HuH-7.5 (cell line): ENCODE measurements at regions not wholly inside any gene's neighbourhood (a gene's known extent, or its start where the extent isn't known, plus 50 kb on each side); places are given as distances from the start of the nearest gene placed in this dataset.

Experiments used
- DNase-seq: peaks from one replicate; pipeline ENCODE4 v3.0.0; 2011; ENCODE audit warnings: low spot score

DNA sequence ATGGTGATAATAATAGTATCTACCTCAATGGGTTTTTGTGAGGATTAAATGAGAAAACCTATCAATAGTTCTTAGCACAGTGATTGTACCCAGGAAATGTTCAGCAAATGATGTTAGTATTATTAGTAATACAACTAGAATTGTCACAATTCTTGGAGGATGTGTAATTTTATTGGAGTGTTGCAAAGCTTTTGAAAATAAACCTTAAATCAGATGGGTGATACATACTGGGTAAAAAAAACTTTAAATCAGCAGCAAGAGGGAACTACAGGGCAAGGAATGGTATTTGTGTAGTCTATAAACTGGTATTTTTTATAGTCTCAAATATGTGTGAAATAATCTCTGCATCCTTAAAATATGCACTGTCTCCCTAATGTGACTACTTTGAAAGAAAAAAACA lies 371.6 kb downstream of the PIK3R1 start:
- DNase-seq: no peak

DNA sequence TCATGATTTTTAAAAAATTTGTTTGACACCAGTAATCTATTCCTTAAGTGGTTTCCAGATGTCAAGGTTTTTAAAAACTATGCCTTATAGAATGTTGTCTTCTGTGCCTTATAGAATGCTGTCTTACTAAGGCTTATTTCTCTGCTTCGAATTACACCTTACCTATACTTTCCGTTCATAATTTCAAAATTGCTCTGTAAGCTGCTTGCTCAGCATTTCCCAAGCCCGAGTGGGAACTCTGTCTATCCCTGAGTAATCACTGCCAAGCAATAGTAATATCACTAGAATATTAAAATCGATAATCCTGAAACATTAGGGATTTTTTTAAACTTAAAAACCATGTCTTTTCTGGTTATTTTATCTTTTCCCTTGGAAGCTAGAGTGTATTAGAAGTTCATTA lies 376.3 kb downstream of the PIK3R1 start:
- no peak for DNase-seq

DNA sequence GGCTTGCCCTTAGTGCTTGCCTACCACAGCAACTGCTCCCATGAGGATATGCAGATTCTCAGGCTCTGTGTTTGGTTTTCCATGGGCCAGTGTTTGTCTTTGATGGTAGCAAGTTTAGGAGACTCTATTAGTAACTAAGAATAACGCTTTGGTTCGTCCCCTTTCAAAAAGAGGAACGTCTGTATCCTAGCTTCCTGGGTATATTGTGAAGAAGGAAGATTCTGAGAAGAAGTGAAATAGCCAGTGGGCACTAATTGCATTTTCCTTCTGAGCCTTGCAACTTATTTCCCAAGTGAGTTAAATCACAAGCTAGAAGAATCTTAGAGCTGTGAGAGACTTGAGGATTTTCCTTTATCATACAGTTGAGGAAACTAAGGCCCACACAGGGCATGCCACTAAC lies 376.8 kb downstream of the PIK3R1 start:
- no peak for DNase-seq

DNA sequence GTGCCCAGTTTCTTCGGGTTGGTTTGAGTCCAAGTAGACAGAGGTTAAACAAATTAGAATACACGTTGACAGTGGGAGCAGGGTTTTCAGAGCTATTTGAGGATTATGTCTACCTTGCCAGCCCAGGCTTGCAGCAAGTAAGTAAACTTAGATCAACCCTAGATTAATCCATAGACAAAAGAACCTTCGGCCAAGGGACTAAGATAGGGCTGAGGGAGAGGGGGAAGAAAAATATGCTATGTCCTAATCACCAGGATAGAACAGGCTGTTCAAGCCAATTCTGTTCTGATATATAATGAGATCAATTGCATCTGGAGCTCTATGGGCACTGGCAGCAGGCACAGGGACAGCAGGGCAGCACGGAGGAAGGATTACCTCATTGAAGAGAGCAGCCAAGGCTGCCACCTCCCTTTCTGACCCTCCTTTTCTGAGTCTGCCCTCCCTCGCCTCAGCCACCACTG lies 377.7 kb downstream of the PIK3R1 start:
- no peak for DNase-seq

DNA sequence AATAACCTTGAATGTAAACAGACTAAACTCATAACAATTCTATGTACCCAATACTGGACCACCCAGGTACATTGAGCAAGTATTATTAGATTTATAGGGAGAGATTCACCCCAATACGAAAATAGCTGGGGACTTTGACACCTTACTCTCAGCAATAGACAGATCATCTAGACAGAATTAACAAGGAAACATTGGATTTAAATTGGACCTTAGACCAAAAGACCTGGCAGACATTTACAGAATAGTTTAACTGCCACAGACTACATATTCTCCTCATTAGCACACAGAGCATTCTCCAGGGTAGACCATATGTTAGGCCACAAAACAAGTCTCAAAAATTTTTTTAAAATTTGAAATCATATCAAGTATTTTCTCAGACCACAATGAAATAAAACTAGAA lies 397.4 kb downstream of the PIK3R1 start:
- DNase-seq: no peak

DNA sequence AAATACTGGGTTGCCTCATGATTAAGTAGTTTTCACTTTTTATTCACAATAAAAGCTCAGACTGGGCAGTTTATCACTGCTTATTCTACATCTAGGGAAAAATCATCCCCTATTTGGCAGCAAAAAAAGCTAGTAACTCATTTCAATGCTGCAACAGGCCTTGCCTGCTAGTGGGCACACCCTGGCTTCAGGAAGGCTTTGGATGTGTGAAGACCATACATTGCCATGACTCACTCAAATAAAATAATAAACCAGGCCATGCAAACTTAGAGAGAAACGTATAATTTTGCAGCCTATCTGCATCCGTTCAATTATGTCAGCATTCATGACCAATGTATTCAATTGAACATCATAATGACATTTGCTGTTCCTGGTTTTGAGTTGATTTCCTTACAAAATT lies 402.9 kb downstream of the PIK3R1 start:
- no peak for DNase-seq

DNA sequence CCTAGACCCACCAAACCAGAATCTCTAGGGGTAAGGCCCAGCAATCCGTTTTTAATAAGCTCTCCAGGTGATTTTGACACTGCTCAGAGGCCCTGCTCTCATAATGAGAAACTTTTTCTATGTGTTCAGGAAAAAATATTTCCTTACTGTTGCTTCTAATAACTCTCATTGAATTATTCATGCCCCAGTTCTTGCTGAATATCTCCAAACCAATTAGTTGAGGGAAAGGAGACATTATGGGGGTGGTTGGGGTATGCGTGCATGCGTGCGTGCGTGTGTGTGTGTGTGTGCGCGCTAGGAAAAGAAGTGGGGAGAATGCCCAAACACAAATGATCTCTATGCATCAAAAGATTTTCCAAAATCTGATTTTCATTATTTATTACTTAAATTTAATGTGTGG lies 411.4 kb downstream of the PIK3R1 start:
- no peak for DNase-seq

DNA sequence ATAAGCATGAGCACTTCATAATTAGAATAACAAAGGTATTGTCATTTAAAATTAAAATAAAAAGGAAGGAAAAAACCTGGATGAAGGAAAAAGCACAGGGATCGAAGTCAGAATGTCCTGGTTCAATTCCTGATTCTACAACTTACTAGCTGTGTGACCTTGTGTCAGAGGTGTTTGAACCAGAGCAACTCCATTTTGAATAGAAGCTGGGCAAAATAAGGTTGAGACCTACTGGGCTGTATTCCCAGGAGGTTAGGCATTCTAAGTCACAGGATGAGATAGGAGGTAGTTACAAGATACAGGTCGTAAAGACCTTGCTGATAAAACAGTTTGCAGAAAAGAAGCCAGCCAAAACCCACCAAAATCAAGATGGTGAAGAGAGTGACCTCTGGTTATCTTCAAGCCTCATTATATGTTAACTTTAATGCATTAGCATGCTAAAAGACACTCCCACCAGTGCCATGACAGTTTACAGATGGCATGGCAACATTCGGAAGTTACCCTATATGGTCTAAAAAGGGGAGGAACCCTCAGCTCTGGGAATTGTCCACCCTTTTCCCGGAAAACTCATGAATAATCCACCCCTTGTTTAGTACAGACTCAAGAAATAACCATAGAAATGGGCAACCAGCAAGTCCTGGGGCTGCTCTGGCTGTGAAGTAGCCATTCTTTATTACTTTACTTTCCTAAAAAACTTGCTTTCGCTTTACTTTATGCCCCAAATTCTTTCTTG lies 412.7 kb downstream of the PIK3R1 start:
- no peak for DNase-seq

DNA sequence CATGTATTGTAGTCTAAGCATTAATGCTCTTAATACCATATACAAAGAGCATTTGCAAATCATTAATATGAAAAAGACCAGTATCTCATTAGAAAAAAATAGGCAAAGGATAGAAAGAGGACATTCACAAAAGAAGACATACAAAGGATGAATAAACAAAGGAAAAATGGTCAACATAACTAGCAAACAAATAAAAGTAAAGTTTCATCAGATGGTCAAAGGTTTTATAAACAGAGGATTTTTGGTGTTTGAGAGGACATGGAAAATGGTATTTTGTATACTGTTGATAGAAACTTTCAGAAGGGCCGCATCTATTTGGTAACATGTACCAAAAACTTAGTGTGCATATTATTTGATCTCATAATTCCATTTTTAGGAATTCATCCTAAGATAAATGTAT lies 414.8 kb downstream of the PIK3R1 start:
- no peak for DNase-seq

DNA sequence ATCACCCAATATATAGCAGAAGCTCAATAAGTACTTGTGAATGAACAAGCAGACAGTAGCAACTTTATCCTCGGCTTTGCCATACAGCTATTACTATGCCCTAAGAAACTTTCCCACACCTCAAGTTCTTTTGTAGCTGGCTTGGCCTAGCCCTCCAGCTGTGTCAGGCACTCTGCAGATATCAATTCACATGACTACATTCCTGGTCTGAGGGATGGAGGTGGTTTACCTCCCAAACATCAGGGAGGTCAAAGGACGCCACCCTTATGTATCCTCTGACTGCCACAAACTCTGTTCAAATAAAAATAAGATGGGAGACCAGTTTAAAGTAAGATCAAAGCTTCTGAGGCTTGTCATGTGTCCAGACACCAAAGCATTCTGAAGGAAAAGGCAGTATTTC lies 416.3 kb downstream of the PIK3R1 start:
- DNase-seq: no peak

DNA sequence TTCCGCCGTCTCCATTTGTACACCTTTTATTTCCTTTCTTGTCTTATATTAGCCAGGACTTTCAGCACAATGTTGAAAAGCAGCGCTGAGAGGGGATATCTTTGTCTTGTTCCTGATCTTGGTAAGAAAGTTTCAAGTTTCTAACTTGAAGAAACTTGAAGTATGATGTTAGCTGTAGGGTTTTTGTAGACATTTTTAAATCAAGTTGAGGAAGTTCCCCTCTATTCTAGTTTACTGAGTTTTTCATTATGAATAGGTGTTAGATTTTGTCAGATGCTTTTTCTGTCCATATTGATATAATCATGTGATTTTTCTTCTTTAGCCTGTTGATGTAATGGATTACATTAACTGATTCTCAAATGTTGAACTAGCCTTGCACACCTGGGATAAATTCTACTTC lies 425.7 kb downstream of the PIK3R1 start:
- no peak for DNase-seq

DNA sequence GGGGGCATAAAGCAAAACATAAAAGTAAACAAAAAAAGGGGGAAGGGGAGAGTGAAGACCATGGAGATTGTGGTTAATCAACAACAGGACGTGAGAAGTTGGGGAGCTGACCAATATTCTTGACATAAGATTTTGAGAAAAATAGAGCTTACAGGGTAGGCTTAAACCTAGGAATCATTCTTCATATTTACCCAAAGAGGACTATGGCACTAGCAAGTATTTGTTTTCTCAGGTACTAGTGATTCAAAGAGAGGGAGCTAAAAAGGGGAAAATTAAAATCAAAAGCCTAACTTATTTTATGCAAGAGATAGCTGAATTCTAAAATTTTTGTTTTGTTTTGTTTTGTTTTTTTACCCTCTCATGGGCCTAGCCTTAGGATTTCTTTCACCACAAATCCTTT lies 427.5 kb downstream of the PIK3R1 start:
- no peak for DNase-seq

DNA sequence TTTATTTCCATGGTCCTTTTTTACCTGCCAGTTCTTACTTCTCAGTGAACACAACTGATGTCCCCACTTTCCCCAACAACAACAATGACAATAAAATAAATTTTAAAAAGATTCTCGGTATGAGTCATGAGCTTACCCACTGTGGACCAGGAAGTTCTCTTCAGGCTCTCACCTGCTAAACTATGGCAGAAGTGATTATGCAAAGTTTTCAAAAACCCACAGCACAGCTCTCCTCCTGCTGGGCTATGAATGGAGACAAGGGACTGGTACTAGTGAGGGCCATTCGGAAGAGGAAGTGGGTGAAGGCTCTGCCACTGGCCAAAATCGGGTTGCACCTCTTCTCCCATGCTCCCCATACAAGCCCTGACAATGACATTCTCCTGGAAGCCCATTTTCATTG lies 429.4 kb downstream of the PIK3R1 start:
- no peak for DNase-seq

DNA sequence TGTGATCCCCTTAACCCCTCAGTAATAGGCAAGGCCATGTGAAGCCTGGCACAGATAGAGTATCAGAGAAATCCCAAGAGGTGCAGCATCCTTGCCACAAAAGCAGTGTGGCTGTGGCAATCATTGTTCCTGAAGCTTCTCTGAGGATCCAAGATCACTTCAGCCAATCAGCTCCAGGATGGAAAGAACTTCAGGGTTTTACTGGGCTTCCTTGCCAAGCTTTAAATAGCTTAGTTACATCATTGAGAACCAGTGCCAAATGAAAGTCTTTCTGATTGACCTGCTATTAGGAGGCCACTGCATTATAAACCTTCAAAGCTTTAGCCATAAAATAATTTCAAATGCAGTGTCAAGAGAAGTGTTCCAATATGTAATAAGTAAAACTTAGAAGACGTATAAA lies 430.6 kb downstream of the PIK3R1 start:
- no peak for DNase-seq

DNA sequence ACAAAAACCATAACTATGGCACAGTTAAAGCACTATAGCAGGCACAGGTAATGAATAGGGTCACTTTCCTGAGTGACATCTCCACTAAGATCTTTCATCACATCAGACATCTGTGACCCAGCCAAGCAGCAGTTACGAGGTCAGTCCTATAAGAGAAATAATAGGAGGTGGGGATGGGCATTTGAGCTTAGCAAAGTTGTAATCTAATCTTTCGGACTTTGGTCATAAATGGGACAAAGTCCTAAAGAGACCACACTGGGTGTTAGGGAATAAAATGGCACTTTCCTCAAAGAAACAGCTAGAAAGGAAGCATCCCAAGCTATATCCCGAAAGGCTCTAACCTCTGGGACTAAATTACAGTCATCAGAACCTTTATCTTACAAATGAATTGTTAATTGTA lies 432.2 kb downstream of the PIK3R1 start:
- DNase-seq: no peak

DNA sequence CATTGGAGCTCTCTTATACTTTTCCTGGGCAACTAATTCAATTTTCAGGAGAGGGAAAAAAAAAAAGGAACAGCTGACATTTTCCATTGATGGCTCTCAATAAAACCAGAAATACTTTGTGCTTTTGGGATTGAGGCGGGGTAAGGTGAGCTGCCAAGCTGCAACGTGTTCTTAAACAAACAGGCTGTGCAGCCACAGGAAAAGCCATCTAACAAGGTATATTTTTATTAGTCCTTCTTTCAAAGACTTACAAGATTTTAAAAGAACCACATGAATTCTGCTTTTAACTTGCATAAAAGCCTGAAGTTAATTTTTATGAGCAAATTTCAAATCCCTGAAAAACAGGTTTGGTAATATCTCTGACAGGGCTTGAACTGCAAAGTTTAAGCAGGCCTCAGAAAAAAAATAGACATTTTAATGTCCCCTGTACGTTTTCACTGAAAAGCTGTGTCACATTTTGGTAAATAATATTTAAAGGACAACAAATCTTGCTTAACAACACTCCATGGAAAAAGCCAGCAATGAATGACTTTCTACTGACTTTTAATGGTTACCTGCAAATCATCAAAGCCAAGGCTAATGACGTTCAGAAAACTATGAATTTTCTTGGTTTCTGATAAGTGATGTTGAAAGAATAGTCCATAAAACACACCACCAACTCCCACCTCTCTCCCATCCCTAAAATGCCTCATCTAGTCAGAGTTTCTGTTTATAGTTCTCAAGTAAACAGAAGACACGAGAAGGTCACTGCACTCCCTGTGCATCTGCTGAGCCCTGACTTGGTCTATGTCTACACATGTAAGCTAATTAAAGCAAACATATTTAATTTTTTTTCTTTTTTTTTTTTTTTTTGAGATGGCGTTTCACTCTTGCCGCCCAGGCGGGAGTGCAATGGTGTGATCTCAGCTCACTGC lies 433.6 kb downstream of the PIK3R1 start:
- DNase-seq: no peak

DNA sequence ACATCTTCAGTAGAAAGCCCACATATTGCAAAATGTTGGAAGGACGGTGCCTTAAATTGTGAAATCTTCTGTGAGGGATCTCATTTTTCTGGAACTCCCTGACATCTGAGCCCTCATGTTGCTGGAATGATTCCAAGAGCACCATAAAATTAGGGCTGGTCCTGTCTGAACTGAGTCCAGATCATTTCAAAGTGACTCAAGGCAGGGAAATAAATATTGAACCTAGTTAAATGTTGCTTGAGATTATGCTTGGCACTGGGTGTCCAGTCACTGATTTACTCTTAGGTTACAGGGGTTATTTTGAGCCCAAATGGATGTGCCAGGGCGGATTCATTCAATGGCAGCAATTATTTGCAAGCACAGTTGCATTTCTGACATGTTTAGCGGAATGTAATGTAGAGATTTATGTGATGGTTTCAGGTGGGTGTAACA lies 437.0 kb downstream of the PIK3R1 start:
- DNase-seq: no peak

DNA sequence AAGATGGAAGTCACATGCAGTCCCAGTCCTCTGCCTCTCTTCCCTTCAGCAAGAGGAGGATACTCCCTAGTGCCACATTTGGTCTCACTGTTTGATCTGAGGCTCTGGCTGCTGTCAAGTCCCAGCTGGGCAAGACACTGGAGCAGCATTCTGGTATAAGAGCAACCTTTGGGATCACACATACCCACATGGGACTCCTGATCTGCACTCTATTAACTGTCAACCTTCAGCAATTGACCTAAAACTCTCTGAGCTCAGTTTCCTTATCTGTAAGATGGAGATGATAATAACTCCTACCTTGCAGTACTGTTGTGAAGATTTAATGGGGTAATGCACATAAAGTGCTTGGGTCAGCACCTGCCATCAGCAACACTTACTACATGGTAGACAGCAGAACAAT lies 437.9 kb downstream of the PIK3R1 start:
- DNase-seq: no peak

DNA sequence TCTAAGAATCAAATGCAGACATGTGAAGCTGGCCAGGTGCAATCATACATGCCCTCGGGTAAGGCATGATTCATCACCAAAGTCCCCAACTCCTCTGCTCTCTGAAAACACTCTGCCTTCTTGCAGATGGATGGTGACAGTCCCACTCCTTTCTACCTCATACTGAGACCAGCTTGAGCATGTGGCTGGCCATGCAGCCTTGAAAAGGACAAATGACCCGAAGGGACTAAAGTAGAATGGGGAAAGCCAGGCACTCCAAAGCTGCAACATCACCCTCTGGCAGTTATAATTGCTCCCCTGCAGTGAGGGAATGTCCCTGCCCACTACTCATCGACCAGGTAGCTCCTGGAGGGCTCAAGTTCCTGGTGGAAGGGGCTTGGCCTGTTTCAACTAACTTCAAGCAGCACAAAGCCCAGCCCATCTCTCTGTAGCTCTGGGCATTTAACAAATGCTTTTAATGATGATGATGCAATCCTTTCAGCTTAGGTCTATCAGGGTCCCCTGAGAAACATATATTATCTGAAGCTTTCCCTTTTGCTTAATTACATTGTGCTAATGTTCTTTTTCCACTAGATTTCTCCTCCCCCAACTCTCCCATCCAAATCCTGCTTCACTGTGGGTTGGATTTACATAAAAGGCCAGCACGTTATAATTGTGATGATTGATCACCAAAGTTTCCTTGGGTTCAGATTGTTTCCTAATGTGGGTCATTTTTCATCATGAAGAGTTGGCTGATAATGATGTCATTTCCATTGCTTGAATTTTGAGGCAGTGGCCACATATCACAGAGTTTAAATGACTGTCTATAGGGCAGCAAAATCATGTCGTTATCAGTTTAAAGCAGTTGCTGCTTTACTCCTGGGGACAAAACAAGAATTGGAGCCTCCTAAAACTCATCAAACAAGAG lies 436.5 kb upstream of the SLC30A5 start:
- DNase-seq: no peak

DNA sequence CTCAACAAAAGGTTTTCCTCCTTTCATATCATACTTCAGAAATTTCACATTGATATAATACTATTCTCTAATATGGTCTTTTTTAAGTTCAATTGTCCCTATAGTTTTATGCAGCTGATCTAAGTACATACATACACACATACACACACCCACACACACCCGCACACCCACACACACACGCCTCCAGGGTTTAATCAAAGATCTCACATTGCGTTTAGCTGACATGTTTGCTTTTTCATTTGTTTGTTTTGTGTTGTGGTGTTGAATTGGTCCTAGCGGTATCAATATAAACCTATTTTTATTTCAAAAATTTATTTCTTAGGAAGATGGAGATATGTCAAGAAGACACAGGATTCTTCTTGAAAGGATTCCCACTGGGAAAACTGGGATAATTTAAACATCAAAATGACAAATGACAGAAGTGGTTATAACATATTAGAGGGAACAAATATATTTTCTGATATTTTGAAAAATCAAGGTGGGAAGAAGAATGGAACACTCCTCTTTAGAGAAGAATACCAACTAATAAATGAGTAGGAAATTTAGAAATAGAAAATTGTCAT lies 434.9 kb upstream of the SLC30A5 start:
- DNase-seq: no peak

DNA sequence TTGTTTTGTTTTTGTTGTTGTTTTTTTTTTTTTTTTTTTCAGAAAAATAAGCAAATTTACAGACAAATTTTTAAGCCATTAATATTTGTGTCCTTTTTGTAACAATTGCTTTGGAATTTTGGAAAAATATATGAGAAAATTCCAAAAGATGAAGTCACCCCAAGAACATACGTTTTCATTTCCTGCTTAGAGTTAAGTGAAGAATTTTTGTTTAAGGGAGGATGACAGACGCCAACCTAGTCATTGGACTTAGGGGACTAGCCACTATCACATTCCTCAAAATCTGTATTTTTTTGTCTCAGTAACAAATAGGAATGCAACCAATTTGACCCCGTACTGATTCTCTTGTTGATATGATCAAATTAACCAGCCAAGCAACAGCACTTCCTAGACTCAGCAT lies 433.9 kb upstream of the SLC30A5 start:
- no peak for DNase-seq

DNA sequence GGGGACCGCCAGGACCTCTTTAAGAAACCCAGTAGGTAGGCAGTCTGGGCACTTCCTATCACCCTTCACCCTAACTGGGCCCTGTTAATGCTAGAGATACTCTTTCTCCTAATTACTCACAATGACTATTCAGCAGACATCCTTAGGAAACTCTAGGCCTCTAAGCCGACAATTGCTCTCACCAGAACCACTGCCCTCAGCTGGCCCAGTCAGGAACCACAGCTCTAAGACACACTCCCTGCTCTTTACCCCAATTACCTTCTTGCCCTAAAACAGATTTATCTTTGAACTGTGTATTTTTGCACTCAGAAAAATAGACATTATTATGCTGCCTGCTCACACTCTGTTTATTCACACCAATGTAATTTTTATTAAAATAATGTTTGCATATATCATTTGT lies 432.6 kb upstream of the SLC30A5 start:
- no peak for DNase-seq
